WTC11 (cell line): ENCODE measurements at regions not wholly inside any gene's neighbourhood (a gene's known extent, or its start where the extent isn't known, plus 50 kb on each side); places are given as distances from the start of the nearest gene placed in this dataset.

Experiments
- ATAC-seq: fragments of 200-7000 bp; cut with Tn5 transposase; 2 replicates; pipeline ENCODE4 v1.10.0; 2021; ENCODE audit warnings: mild to moderate bottlenecking, moderate library complexity
- CTCF ChIA-PET: fragments of 300-600 bp; sonication (Branson Sonifier 250); formaldehyde crosslinking; loops from one replicate; lab custom pipeline; 2021; ENCODE audit warnings: antibody characterized with exemption; lab: Charles Lee
- POLR2A ChIA-PET: fragments of 350-600 bp; sonication (Branson Sonifier 250); formaldehyde crosslinking; loops from one replicate; lab custom pipeline; 2021; ENCODE audit warnings: antibody characterized with exemption; lab: Charles Lee
- DNase-seq: peaks from one replicate; pipeline ENCODE4 v3.0.0; 2021; ENCODE audit warnings: low spot score
- H3K27ac Mint-ChIP-seq: 2 replicates; pipeline ENCODE4 v1.8.0; 2021; ENCODE audit warnings: mixed read lengths
- H3K27me3 Mint-ChIP-seq: 2 replicates; pipeline ENCODE4 v1.8.0; 2021; ENCODE audit warnings: low read depth, mild to moderate bottlenecking, moderate library complexity, mixed read lengths
- H3K36me3 Mint-ChIP-seq: 2 replicates; pipeline ENCODE4 v1.8.0; 2021; ENCODE audit warnings: mixed read lengths
- H3K4me1 Mint-ChIP-seq: 2 replicates; pipeline ENCODE4 v1.8.0; 2022; ENCODE audit warnings: mixed read lengths
- H3K4me3 Mint-ChIP-seq: 2 replicates; pipeline ENCODE4 v1.8.0; 2021; ENCODE audit warnings: mild to moderate bottlenecking, moderate library complexity, mixed read lengths
- H3K9me3 Mint-ChIP-seq: 2 replicates; pipeline ENCODE4 v1.8.0; 2021; ENCODE audit warnings: mixed read lengths
- CDX4 ChIP-seq: fragments of 250-450 bp; sonication (Bioruptor Pico); IDR thresholded peaks from 2 replicates; pipeline ENCODE4 v1.9.0; 2021; ENCODE audit warnings: moderate library complexity, mild to moderate bottlenecking, inconsistent platforms, borderline replicate concordance
- CTCF ChIP-seq: fragments of 200-600 bp; IDR thresholded peaks from 2 replicates; pipeline ENCODE4 v1.8.0; 2022; ENCODE audit warnings: antibody characterized with exemption
- ESRRA ChIP-seq: sonication (generic); formaldehyde crosslinking; IDR thresholded peaks from 2 replicates; pipeline ENCODE4 v1.8.1; 2022; ENCODE audit warnings: mild to moderate bottlenecking, missing genetic modification reagents, borderline replicate concordance
- ETV6 ChIP-seq: sonication (generic); formaldehyde crosslinking; IDR thresholded peaks from 2 replicates; pipeline ENCODE4 v1.8.1; 2022; ENCODE audit warnings: mild to moderate bottlenecking, missing genetic modification reagents
- GRHL2 ChIP-seq: fragments of 250-450 bp; sonication (Bioruptor Pico); IDR thresholded peaks from 2 replicates; pipeline ENCODE4 v1.8.0; 2022; ENCODE audit warnings: mild to moderate bottlenecking, moderate library complexity; ENCODE audit not compliant: insufficient replicate concordance, severe bottlenecking
- TEAD4 ChIP-seq: sonication (generic); formaldehyde crosslinking; IDR thresholded peaks from 2 replicates; pipeline ENCODE4 v1.8.0; 2022; ENCODE audit warnings: mild to moderate bottlenecking, missing genetic modification reagents
- ZNF219 ChIP-seq: sonication (generic); formaldehyde crosslinking; IDR thresholded peaks from 2 replicates; pipeline ENCODE4 v1.8.0; 2023; ENCODE audit warnings: missing genetic modification reagents, mild to moderate bottlenecking, borderline replicate concordance
- ZNF416 ChIP-seq: fragments of 250-450 bp; sonication (Bioruptor Pico); IDR thresholded peaks from 2 replicates; pipeline ENCODE4 v1.9.0; 2021; ENCODE audit warnings: mild to moderate bottlenecking, inconsistent platforms
- TF ChIP-seq, protein P1 (sequence below): sonication (generic); formaldehyde crosslinking; IDR thresholded peaks from 2 replicates; pipeline ENCODE4 v1.8.1; 2023; ENCODE audit warnings: mild to moderate bottlenecking, missing genetic modification reagents
- TF ChIP-seq, protein P2 (sequence below): sonication (generic); formaldehyde crosslinking; IDR thresholded peaks from 2 replicates; pipeline ENCODE4 v1.8.0; 2022; ENCODE audit warnings: mild to moderate bottlenecking, missing genetic modification reagents
- TF ChIP-seq, protein P3 (sequence below): fragments of 250-450 bp; sonication (Bioruptor Pico); IDR thresholded peaks from 2 replicates; pipeline ENCODE4 v1.9.0; 2021; ENCODE audit warnings: mild to moderate bottlenecking
- TF ChIP-seq, protein P4 (sequence below): sonication (generic); formaldehyde crosslinking; IDR thresholded peaks from 2 replicates; pipeline ENCODE4 v1.8.1; 2023; ENCODE audit warnings: mild to moderate bottlenecking, moderate library complexity, missing genetic modification reagents
- TF ChIP-seq, protein P5 (sequence below): sonication (generic); formaldehyde crosslinking; IDR thresholded peaks from 2 replicates; pipeline ENCODE4 v1.8.1; 2022; ENCODE audit warnings: low read depth, mild to moderate bottlenecking, moderate library complexity, missing genetic modification reagents, borderline replicate concordance

DNA sequence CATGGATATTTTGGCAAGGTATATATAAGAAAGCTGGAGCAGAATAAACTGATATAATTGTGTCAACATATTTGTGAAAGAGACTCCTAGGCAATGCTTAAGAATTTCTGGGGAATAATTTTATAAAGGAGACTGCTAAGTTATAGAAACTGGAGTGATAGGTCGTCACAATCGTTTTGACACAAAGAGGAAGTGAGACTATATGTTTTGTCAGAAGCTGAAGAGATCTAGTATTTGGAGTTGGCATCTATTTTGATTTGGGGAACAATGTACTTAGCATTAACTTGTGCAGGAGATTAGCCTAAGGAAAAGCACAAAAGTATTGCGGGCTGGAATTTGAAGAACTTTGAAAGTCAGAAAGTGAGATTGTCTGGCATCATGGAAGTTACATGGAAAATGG is 582.5 kb downstream of the TAF11L14 start:
- POLR2A ChIA-PET = no interaction called here
- H3K36me3 Mint-ChIP-seq = peaks cover 9% of the 10 kb centered on the region
- peaks cover 40% of the 10 kb centered on the region for H3K9me3 Mint-ChIP-seq
- peaks cover 11% of the 10 kb centered on the region for H3K4me1 Mint-ChIP-seq
- CTCF ChIA-PET = no interaction called here
- ATAC-seq (no peak), DNase-seq (no peak)
- TF ChIP-seq, protein P1, sequence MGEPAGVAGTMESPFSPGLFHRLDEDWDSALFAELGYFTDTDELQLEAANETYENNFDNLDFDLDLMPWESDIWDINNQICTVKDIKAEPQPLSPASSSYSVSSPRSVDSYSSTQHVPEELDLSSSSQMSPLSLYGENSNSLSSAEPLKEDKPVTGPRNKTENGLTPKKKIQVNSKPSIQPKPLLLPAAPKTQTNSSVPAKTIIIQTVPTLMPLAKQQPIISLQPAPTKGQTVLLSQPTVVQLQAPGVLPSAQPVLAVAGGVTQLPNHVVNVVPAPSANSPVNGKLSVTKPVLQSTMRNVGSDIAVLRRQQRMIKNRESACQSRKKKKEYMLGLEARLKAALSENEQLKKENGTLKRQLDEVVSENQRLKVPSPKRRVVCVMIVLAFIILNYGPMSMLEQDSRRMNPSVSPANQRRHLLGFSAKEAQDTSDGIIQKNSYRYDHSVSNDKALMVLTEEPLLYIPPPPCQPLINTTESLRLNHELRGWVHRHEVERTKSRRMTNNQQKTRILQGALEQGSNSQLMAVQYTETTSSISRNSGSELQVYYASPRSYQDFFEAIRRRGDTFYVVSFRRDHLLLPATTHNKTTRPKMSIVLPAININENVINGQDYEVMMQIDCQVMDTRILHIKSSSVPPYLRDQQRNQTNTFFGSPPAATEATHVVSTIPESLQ (CRISPR knock-in tag) = no peak
- TF ChIP-seq, protein P2, sequence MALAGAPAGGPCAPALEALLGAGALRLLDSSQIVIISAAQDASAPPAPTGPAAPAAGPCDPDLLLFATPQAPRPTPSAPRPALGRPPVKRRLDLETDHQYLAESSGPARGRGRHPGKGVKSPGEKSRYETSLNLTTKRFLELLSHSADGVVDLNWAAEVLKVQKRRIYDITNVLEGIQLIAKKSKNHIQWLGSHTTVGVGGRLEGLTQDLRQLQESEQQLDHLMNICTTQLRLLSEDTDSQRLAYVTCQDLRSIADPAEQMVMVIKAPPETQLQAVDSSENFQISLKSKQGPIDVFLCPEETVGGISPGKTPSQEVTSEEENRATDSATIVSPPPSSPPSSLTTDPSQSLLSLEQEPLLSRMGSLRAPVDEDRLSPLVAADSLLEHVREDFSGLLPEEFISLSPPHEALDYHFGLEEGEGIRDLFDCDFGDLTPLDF = no peak
- TF ChIP-seq CDX4 (CRISPR knock-in tag) = no peak
- TF ChIP-seq, protein P3, sequence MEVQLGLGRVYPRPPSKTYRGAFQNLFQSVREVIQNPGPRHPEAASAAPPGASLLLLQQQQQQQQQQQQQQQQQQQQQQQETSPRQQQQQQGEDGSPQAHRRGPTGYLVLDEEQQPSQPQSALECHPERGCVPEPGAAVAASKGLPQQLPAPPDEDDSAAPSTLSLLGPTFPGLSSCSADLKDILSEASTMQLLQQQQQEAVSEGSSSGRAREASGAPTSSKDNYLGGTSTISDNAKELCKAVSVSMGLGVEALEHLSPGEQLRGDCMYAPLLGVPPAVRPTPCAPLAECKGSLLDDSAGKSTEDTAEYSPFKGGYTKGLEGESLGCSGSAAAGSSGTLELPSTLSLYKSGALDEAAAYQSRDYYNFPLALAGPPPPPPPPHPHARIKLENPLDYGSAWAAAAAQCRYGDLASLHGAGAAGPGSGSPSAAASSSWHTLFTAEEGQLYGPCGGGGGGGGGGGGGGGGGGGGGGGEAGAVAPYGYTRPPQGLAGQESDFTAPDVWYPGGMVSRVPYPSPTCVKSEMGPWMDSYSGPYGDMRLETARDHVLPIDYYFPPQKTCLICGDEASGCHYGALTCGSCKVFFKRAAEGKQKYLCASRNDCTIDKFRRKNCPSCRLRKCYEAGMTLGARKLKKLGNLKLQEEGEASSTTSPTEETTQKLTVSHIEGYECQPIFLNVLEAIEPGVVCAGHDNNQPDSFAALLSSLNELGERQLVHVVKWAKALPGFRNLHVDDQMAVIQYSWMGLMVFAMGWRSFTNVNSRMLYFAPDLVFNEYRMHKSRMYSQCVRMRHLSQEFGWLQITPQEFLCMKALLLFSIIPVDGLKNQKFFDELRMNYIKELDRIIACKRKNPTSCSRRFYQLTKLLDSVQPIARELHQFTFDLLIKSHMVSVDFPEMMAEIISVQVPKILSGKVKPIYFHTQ (CRISPR knock-in tag) = no peak
- no peak for TF ChIP-seq TEAD4 (CRISPR knock-in tag)
- TF ChIP-seq, protein P4, sequence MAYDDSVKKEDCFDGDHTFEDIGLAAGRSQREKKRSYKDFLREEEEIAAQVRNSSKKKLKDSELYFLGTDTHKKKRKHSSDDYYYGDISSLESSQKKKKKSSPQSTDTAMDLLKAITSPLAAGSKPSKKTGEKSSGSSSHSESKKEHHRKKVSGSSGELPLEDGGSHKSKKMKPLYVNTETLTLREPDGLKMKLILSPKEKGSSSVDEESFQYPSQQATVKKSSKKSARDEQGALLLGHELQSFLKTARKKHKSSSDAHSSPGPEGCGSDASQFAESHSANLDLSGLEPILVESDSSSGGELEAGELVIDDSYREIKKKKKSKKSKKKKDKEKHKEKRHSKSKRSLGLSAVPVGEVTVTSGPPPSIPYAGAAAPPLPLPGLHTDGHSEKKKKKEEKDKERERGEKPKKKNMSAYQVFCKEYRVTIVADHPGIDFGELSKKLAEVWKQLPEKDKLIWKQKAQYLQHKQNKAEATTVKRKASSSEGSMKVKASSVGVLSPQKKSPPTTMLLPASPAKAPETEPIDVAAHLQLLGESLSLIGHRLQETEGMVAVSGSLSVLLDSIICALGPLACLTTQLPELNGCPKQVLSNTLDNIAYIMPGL = no peak
- TF ChIP-seq, protein P5, sequence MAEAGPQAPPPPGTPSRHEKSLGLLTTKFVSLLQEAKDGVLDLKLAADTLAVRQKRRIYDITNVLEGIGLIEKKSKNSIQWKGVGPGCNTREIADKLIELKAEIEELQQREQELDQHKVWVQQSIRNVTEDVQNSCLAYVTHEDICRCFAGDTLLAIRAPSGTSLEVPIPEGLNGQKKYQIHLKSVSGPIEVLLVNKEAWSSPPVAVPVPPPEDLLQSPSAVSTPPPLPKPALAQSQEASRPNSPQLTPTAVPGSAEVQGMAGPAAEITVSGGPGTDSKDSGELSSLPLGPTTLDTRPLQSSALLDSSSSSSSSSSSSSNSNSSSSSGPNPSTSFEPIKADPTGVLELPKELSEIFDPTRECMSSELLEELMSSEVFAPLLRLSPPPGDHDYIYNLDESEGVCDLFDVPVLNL = no peak
- TF ChIP-seq GRHL2 (CRISPR knock-in tag) = no peak
- TF ChIP-seq CTCF = no peak
- no peak for TF ChIP-seq ESRRA (CRISPR knock-in tag)
- TF ChIP-seq ZNF416 (CRISPR knock-in tag) = no peak
- no peak for TF ChIP-seq ETV6 (CRISPR knock-in tag)
- no peak overlapping the region for H3K4me3 Mint-ChIP-seq
- H3K27ac Mint-ChIP-seq = no peak overlapping the region
- no peaks in the 10 kb centered on the region for H3K27me3 Mint-ChIP-seq

DNA sequence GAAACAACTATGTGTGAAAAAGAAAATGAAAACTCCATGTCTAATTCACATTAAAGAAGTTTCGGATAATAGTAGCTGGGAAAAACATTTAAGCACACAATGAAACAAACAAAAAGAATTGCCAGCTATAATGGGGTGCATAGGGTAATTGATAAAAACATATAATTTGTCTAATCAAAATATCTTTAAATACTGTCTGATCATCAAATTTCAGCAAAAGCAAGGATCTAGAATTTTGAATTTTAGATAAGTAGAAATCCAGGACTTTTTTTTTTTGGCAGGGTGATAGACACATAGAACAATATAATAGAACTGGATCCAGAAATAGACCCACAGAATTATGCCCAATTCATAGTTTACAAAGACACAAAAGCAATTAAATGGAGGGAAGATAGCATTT is 585.0 kb downstream of the TAF11L14 start:
- peaks cover 54% of the 10 kb centered on the region for H3K9me3 Mint-ChIP-seq

More for the DNA sequence above, 585.0 kb downstream of the TAF11L14 start:
- ATAC-seq = no peak
- H3K36me3 Mint-ChIP-seq = peaks cover 5% of the 10 kb centered on the region
- CTCF ChIA-PET = no interaction called here
- no peak overlapping the region for H3K27ac Mint-ChIP-seq
- H3K4me1 Mint-ChIP-seq = no peaks in the 10 kb centered on the region
- POLR2A ChIA-PET = no interaction called here
- DNase-seq = no peak
- no peaks in the 10 kb centered on the region; the same call in 1 of the 2 replicates for H3K27me3 Mint-ChIP-seq
- no peak overlapping the region for H3K4me3 Mint-ChIP-seq
- TF ChIP-seq ZNF219 (CRISPR knock-in tag) = no peak
